Loucy (cell line): ENCODE measurements at regions not wholly inside any gene's neighbourhood (a gene's known extent, or its start where the extent isn't known, plus 50 kb on each side); places are given as distances from the start of the nearest gene placed in this dataset.
"Not testable (repeated sequence)": the region's sequence is repeated elsewhere in the genome, so short reads cannot be mapped to it uniquely, and the experiment has no call there.

ENCODE experiments used
- H2AFZ ChIP-seq: fragments of 200-600 bp; sonication (generic); 2 replicates; pipeline ENCODE4 v1.6.0; 2016; ENCODE audit warnings: antibody characterized with exemption, mild to moderate bottlenecking, low read length, moderate library complexity
- H3F3A ChIP-seq: fragments of 200-600 bp; 2 replicates; pipeline ENCODE4 v1.6.0; 2016; ENCODE audit warnings: antibody characterized with exemption, low read depth, mild to moderate bottlenecking
- H3K27me3 ChIP-seq: fragments of 200-600 bp; sonication (generic); 2 replicates; pipeline ENCODE4 v1.6.1; 2014; ENCODE audit warnings: low read length, mild to moderate bottlenecking; ENCODE audit not compliant: insufficient read depth, poor library complexity, severe bottlenecking
- H3K36me3 ChIP-seq: fragments of 200-600 bp; sonication (generic); 2 replicates; pipeline ENCODE4 v1.6.1; 2016; ENCODE audit warnings: low read length; ENCODE audit not compliant: insufficient read depth
- H3K4me1 ChIP-seq: fragments of 200-600 bp; sonication (generic); 2 replicates; pipeline ENCODE4 v1.5.1; 2014; ENCODE audit warnings: low read length, mild to moderate bottlenecking; ENCODE audit not compliant: insufficient read depth, poor library complexity, severe bottlenecking
- H3K4me2 ChIP-seq: fragments of 200-600 bp; sonication (generic); 2 replicates; pipeline ENCODE4 v1.6.0; 2014; ENCODE audit warnings: antibody characterized with exemption, low read length, low read depth, mild to moderate bottlenecking; ENCODE audit not compliant: poor library complexity, severe bottlenecking
- H3K4me3 ChIP-seq: fragments of 200-600 bp; sonication (generic); 2 replicates; pipeline ENCODE4 v1.5.1; 2014; ENCODE audit warnings: low read length, mild to moderate bottlenecking, mixed read lengths; ENCODE audit not compliant: poor library complexity, severe bottlenecking
- H3K79me2 ChIP-seq: fragments of 200-600 bp; sonication (generic); 2 replicates; pipeline ENCODE4 v1.6.1; 2014; ENCODE audit warnings: low read length; ENCODE audit not compliant: insufficient read depth
- H3K9ac ChIP-seq: fragments of 200-600 bp; sonication (generic); 2 replicates; pipeline ENCODE4 v1.6.0; 2014; ENCODE audit warnings: mild to moderate bottlenecking, low read depth, low read length, moderate library complexity; ENCODE audit not compliant: poor library complexity, severe bottlenecking
- H3K9me2 ChIP-seq: fragments of 200-600 bp; sonication (generic); replicated peaks from 2 replicates; pipeline ENCODE4 v1.6.1; 2016; ENCODE audit warnings: low read depth, low read length, mixed read lengths
- H3K9me3 ChIP-seq: fragments of 200-600 bp; sonication (generic); 2 replicates; pipeline ENCODE4 v1.6.1; 2014; ENCODE audit warnings: mild to moderate bottlenecking, antibody characterized with exemption, low read length, low read depth; ENCODE audit not compliant: insufficient read depth
- H4K20me1 ChIP-seq: fragments of 200-600 bp; sonication (generic); 2 replicates; pipeline ENCODE4 v1.6.0; 2014; ENCODE audit warnings: antibody characterized with exemption, low read length, mild to moderate bottlenecking; ENCODE audit not compliant: insufficient read depth, poor library complexity, severe bottlenecking

DNA sequence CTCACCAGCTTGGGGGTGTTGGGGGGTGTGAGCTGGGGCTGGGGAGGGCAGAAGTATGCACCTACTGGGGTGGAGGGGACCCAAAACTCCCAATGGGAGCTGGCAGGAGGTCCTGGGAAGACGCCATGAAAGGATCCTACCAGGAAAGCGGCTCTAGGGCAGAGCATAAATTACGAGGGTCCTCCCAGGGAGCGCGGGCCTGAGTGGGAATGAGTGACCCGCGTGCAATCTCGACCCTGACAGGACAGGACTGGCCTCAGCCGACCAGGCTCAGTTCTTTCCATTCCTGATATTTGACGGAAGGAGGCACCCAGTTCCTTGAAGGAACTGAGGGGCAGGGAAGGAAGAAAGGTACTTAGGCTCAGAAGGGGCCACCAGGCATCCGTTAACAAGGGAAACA is 1452.8 kb upstream of the TPTE start:
- H3K36me3 ChIP-seq, H3K4me3 ChIP-seq, H3K9me2 ChIP-seq, H3K4me2 ChIP-seq, H4K20me1 ChIP-seq, H2AFZ ChIP-seq, H3K27me3 ChIP-seq, H3K9me3 ChIP-seq, H3F3A ChIP-seq, H3K9ac ChIP-seq, H3K4me1 ChIP-seq, H3K79me2 ChIP-seq: not testable (repeated sequence)

DNA sequence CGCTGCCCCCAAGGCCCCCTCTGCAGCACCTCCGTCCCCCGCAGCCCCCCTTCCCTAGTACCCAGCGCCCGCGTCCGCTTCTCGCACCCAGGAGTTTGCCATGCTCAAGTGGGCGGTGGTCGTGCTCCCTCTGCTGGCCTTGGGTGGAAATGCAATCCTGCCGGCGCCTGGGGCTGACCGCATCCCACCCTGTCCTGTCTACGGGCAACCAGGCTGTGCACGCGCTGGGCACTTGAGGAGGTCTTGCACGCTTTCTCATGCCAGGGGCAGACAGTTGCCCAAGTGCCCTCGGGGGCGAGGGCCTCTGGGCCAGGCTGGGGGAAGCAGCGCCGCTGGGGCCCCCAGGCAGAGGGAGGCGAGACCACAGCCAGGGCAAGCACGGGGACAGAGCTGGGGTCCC is 1450.7 kb upstream of the TPTE start:
- not testable (repeated sequence) for H3K9me2 ChIP-seq, H3K9me3 ChIP-seq, H4K20me1 ChIP-seq, H3K79me2 ChIP-seq, H3K9ac ChIP-seq, H3F3A ChIP-seq, H3K27me3 ChIP-seq, H2AFZ ChIP-seq, H3K4me1 ChIP-seq, H3K4me3 ChIP-seq, H3K4me2 ChIP-seq, H3K36me3 ChIP-seq

- not testable (repeated sequence) for H3K4me1 ChIP-seq, H3K9ac ChIP-seq, H3K4me3 ChIP-seq, H3K79me2 ChIP-seq, H3K36me3 ChIP-seq, H2AFZ ChIP-seq, H3K9me2 ChIP-seq, H3K4me2 ChIP-seq, H3K9me3 ChIP-seq, H4K20me1 ChIP-seq, H3F3A ChIP-seq, H3K27me3 ChIP-seq
These were observed 1448.4 kb upstream of the TPTE start for GRCh38 chr21:9073010-9073409.

DNA sequence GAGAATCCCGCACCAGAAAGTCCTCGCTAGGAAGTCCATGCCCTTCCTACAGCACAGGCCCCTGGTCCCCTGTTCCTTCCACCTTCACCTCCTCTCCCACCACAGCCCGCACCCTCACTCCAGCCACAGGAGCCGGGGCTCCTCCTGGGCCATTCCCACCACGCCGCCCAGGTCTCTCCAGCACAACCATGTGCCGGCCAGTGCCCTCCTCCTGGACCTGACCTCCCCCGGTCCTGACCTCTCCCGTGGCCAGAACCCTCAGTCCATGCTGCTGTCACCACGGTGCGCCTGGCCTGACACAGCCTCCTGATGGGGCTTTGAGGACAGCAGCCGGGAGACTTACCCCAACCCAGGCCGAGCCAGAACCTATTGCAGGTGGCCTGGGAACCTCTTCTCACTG is 1446.6 kb upstream of the TPTE start:
- not testable (repeated sequence) for H3K36me3 ChIP-seq, H3K9me2 ChIP-seq, H3K9ac ChIP-seq, H2AFZ ChIP-seq, H3K79me2 ChIP-seq, H3F3A ChIP-seq, H3K4me2 ChIP-seq, H3K4me3 ChIP-seq, H3K9me3 ChIP-seq, H3K27me3 ChIP-seq, H3K4me1 ChIP-seq, H4K20me1 ChIP-seq

- H2AFZ ChIP-seq, H3F3A ChIP-seq, H4K20me1 ChIP-seq, H3K27me3 ChIP-seq, H3K4me1 ChIP-seq, H3K36me3 ChIP-seq, H3K9ac ChIP-seq, H3K4me3 ChIP-seq, H3K79me2 ChIP-seq, H3K9me3 ChIP-seq, H3K9me2 ChIP-seq, H3K4me2 ChIP-seq: not testable (repeated sequence)
These were observed 1438.1 kb upstream of the TPTE start for GRCh38 chr21:9083091-9083826.

DNA sequence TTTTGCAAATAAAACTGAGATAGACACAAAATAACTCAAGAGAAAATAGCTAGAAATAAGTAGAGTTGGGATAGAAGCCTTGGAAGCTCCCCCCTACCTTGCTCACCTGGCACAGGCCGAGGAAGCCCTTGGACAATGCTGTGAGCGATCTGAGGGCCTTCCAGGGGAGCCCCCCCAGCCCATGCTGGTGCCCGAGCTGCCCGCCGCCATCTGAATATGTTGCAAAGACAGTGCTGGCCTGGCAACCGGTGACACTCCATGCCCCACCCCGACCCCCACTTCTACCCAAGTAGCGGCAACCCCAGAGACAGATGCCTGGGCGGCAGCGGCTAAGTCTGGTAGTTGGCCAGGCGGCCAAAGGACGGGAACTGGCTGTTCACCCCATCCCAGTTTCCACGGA is 1435.1 kb upstream of the TPTE start:
- H3K79me2 ChIP-seq, H3K4me3 ChIP-seq, H3K9me2 ChIP-seq, H3K27me3 ChIP-seq, H3K4me2 ChIP-seq, H2AFZ ChIP-seq, H4K20me1 ChIP-seq, H3K9ac ChIP-seq, H3F3A ChIP-seq, H3K4me1 ChIP-seq, H3K9me3 ChIP-seq, H3K36me3 ChIP-seq: not testable (repeated sequence)

DNA sequence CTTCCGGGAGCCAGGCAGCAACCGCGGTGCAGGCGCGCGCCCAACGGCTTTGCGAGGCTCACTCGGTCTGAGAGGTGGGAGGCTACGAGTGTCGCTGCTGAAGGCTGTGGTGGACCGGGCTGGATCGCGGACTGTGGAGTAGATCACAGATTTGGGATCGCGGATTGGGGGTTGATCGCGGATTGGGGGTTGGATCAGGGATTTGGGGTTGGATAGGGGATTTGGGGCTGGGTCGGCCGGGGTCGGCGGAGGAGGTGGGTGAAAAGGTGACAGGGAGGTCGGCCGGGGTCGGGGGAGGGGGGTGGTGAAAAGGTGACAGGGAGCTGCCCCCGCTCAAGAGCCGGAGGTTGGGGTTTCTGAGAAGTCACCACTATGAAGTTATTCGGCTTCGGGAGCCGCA is 1433.6 kb upstream of the TPTE start:
- H3K9ac ChIP-seq, H3K79me2 ChIP-seq: not testable (repeated sequence)

More for the DNA sequence above, 1433.6 kb upstream of the TPTE start:
- H3K27me3 ChIP-seq, H4K20me1 ChIP-seq, H3K4me3 ChIP-seq, H3K36me3 ChIP-seq, H3K4me2 ChIP-seq, H3K4me1 ChIP-seq, H3K9me2 ChIP-seq, H2AFZ ChIP-seq, H3K9me3 ChIP-seq, H3F3A ChIP-seq: not testable (repeated sequence)
